GM23338 (cell line): ENCODE measurements at regions not wholly inside any gene's neighbourhood (a gene's known extent, or its start where the extent isn't known, plus 50 kb on each side); places are given as distances from the start of the nearest gene placed in this dataset.

Experiments used
- ATAC-seq: fragments of 200-7000 bp; cut with Tn5 transposase; 3 replicates; pipeline ENCODE4 v1.9.1; 2020
- DNase-seq: peaks from one replicate; pipeline ENCODE4 v3.0.0-alpha.2; 2015; ENCODE audit warnings: low spot score
- H2AFZ ChIP-seq: fragments of 200-600 bp; sonication (generic); 2 replicates; pipeline ENCODE4 v1.8.0; 2016; ENCODE audit warnings: antibody characterized with exemption, mild to moderate bottlenecking, moderate library complexity
- H3F3A ChIP-seq: fragments of 200-600 bp; sonication (generic); replicated peaks from 2 replicates; pipeline ENCODE4 v1.8.0; 2017; ENCODE audit warnings: antibody characterized with exemption, mixed run types, low read depth
- H3K27ac ChIP-seq: fragments of 200-600 bp; sonication (generic); 2 replicates; pipeline ENCODE4 v1.6.1; 2016; ENCODE audit warnings: low read depth
- H3K27me3 ChIP-seq: fragments of 200-600 bp; sonication (generic); 2 replicates; pipeline ENCODE4 v1.8.0; 2016; ENCODE audit warnings: mild to moderate bottlenecking, mixed run types, moderate library complexity; ENCODE audit not compliant: insufficient read depth
- H3K36me3 ChIP-seq: fragments of 200-600 bp; sonication (generic); 2 replicates; pipeline ENCODE4 v1.8.0; 2016; ENCODE audit warnings: mild to moderate bottlenecking; ENCODE audit not compliant: insufficient read depth
- H3K4me1 ChIP-seq: fragments of 200-600 bp; sonication (generic); 2 replicates; pipeline ENCODE4 v1.8.0; 2016; ENCODE audit warnings: mild to moderate bottlenecking, moderate library complexity; ENCODE audit not compliant: insufficient read depth
- H3K4me2 ChIP-seq: fragments of 200-600 bp; sonication (generic); 2 replicates; pipeline ENCODE4 v1.7.1; 2017; ENCODE audit warnings: mixed run types
- H3K4me3 ChIP-seq: fragments of 200-600 bp; sonication (generic); 2 replicates; pipeline ENCODE4 v1.6.1; 2016; ENCODE audit warnings: mixed run types
- H3K79me2 ChIP-seq: fragments of 200-600 bp; sonication (generic); replicated peaks from 2 replicates; pipeline ENCODE4 v1.8.0; 2017; ENCODE audit warnings: mild to moderate bottlenecking; ENCODE audit not compliant: insufficient read depth
- H3K9me2 ChIP-seq: fragments of 200-600 bp; sonication (generic); 2 replicates; pipeline ENCODE4 v1.8.0; 2017; ENCODE audit not compliant: insufficient read depth
- H4K20me1 ChIP-seq: fragments of 200-600 bp; sonication (generic); replicated peaks from 2 replicates; pipeline ENCODE4 v1.8.0; 2017; ENCODE audit warnings: mild to moderate bottlenecking; ENCODE audit not compliant: insufficient read depth
- H3K27ac Mint-ChIP-seq: 2 replicates; pipeline ENCODE4 v1.8.0; 2020; ENCODE audit warnings: inconsistent platforms, mild to moderate bottlenecking, moderate library complexity, mixed read lengths
- H3K27me3 Mint-ChIP-seq: 3 replicates; pipeline ENCODE4 v1.8.0; 2022; ENCODE audit warnings: low read depth, mild to moderate bottlenecking, moderate library complexity, mixed read lengths, inconsistent platforms; ENCODE audit not compliant: insufficient read depth, poor library complexity
- H3K36me3 Mint-ChIP-seq: 3 replicates; pipeline ENCODE4 v1.8.0; 2021; ENCODE audit warnings: low read depth, mild to moderate bottlenecking, inconsistent platforms, moderate library complexity, mixed read lengths
- H3K4me1 Mint-ChIP-seq: 3 replicates; pipeline ENCODE4 v1.8.0; 2020; ENCODE audit warnings: mild to moderate bottlenecking, inconsistent platforms, mixed read lengths
- H3K4me3 Mint-ChIP-seq: 3 replicates; pipeline ENCODE4 v1.8.0; 2021; ENCODE audit warnings: moderate library complexity, mild to moderate bottlenecking, inconsistent platforms, mixed read lengths
- H3K9me3 Mint-ChIP-seq: 3 replicates; pipeline ENCODE4 v1.8.0; 2020; ENCODE audit warnings: moderate library complexity, mild to moderate bottlenecking, inconsistent platforms, mixed read lengths
- CREB1 ChIP-seq: fragments of 250-450 bp; sonication (Bioruptor Pico); IDR thresholded peaks from 2 replicates; pipeline ENCODE4 v1.5.0; 2020; ENCODE audit warnings: low read depth, mild to moderate bottlenecking, moderate library complexity
- CTCF ChIP-seq, 2 experiments: fragments of 200-600 bp in 1 of 2; sonication (generic) in 1 of 2; conservative IDR thresholded peaks; 2 replicates each; pipeline versions ENCODE4 v1.5.1 to v1.6.1; 2016 to 2017; ENCODE audit warnings: antibody characterized with exemption in 2 of 2, low read depth in 2 of 2, mild to moderate bottlenecking in 2 of 2, moderate library complexity in 1 of 2
- ETS1 ChIP-seq: IDR thresholded peaks from 2 replicates; pipeline ENCODE4 v1.6.1; 2016; ENCODE audit warnings: antibody characterized with exemption
- EZH2 ChIP-seq: fragments of 200-600 bp; sonication (generic); IDR thresholded peaks from one replicate; pipeline ENCODE4 v1.8.0; 2017; ENCODE audit warnings: antibody characterized with exemption, mild to moderate bottlenecking, low read depth; ENCODE audit not compliant: unreplicated experiment
- NANOG ChIP-seq: IDR thresholded peaks from 2 replicates; pipeline ENCODE4 v1.6.1; 2016; ENCODE audit warnings: antibody characterized with exemption, borderline replicate concordance
- POLR2AphosphoS5 ChIP-seq: IDR thresholded peaks from 2 replicates; pipeline ENCODE4 v1.6.1; 2016; ENCODE audit warnings: antibody characterized with exemption, low read depth
- REST ChIP-seq: IDR thresholded peaks from one replicate; pipeline ENCODE4 v1.6.1; 2018; ENCODE audit warnings: antibody characterized with exemption; ENCODE audit not compliant: unreplicated experiment
- STAT1 ChIP-seq: IDR thresholded peaks from one replicate; pipeline ENCODE4 v1.6.1; 2016; ENCODE audit warnings: antibody characterized with exemption; ENCODE audit not compliant: unreplicated experiment
- ZNF114 ChIP-seq: fragments of 250-450 bp; sonication (Bioruptor Pico); IDR thresholded peaks from 2 replicates; pipeline ENCODE4 v1.5.0; 2020; ENCODE audit warnings: mild to moderate bottlenecking, moderate library complexity
- ZNF331 ChIP-seq: fragments of 250-450 bp; sonication (Bioruptor Pico); IDR thresholded peaks from 2 replicates; pipeline ENCODE4 v1.5.0; 2020; ENCODE audit warnings: low read depth, mild to moderate bottlenecking, moderate library complexity
- ZNF462 ChIP-seq: fragments of 250-450 bp; sonication (Bioruptor Pico); IDR thresholded peaks from 2 replicates; pipeline ENCODE4 v1.5.0; 2020; ENCODE audit warnings: mild to moderate bottlenecking, moderate library complexity

DNA sequence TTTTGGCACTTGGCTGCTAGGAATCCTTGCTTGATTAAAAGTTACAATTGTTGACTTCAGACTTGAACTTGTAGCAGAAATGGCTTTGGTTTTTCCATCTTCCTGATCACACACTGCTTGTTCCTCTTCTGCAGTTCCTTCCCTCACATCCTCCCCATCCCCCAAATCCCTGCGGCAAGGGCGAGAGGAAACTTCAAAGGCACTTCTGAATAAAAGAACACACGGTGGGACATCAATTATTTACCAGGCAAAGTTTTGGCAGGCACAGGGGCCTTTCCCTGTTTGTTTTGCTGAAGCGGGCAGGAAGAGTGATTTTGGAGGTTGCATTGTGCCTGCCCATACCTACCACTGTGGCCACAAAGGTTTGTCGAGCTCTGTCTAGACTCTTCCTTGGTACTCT is 260.9 kb downstream of the KIF4B start:
- ATAC-seq (peak; percentile 60), DNase-seq (peak; percentile 39)
- peaks cover 10% of the 10 kb centered on the region for H3K4me1 ChIP-seq

More for the DNA sequence above, 260.9 kb downstream of the KIF4B start:
- H3K4me2 ChIP-seq: no peak overlapping the region
- H3K9me3 Mint-ChIP-seq: no peaks in the 10 kb centered on the region
- no peak for TF ChIP-seq ZNF462 (CRISPR knock-in tag)
- no peak for TF ChIP-seq REST
- no peak for TF ChIP-seq ETS1
- TF ChIP-seq CTCF (conservative IDR thresholded peaks at IDR 0.05; ENCODE audit: low read depth in 2 of 2): no peak
- no peak for TF ChIP-seq EZH2
- TF ChIP-seq CREB1: no peak
- TF ChIP-seq ZNF331: no peak
- TF ChIP-seq POLR2AphosphoS5: no peak
- TF ChIP-seq ZNF114: no peak
- no peak for TF ChIP-seq STAT1
- no peak for TF ChIP-seq NANOG
- H3K4me3 Mint-ChIP-seq: no peak overlapping the region
- H3K36me3 Mint-ChIP-seq: no peaks in the 10 kb centered on the region
- peaks cover 17% of the 10 kb centered on the region for H3K4me1 Mint-ChIP-seq
- H3K4me3 ChIP-seq: no peak overlapping the region
- H2AFZ ChIP-seq: peak overlapping the region; percentile 29; the same call in 1 of the 2 replicates
- no peak overlapping the region for H3K27ac Mint-ChIP-seq
- no peaks in the 10 kb centered on the region for H3F3A ChIP-seq
- peaks cover 19% of the 10 kb centered on the region for H3K9me2 ChIP-seq
- no peaks in the 10 kb centered on the region for H4K20me1 ChIP-seq
- H3K27ac ChIP-seq: no peak overlapping the region
- H3K79me2 ChIP-seq: no peaks in the 10 kb centered on the region
- H3K36me3 ChIP-seq: no peaks in the 10 kb centered on the region
- H3K27me3 ChIP-seq: no peaks in the 10 kb centered on the region
- H3K27me3 Mint-ChIP-seq: no peaks in the 10 kb centered on the region
